SK-N-SH (cell line): ENCODE measurements at regions not wholly inside any gene's neighbourhood (a gene's known extent, or its start where the extent isn't known, plus 50 kb on each side); places are given as distances from the start of the nearest gene placed in this dataset.
"Not testable (repeated sequence)": the region's sequence is repeated elsewhere in the genome, so short reads cannot be mapped to it uniquely, and the experiment has no call there.

Experiments used
- MXI1 ChIP-seq: IDR thresholded peaks from 2 replicates; pipeline ENCODE4 v1.6.1; 2012; ENCODE audit warnings: mild to moderate bottlenecking, low read depth, low read length, improper control_type of control experiment
- SIN3A ChIP-seq: IDR thresholded peaks from 2 replicates; pipeline ENCODE4 v1.6.1; 2012; ENCODE audit warnings: low read depth, mild to moderate bottlenecking, low read length, moderate library complexity, borderline replicate concordance
- TAF1 ChIP-seq: IDR thresholded peaks from 2 replicates; pipeline ENCODE4 v1.6.1; 2012; ENCODE audit warnings: low read depth, mild to moderate bottlenecking, low read length, moderate library complexity, borderline replicate concordance
- TF ChIP-seq, protein P1 (sequence below): fragments of 150-350 bp; IDR thresholded peaks from 2 replicates; pipeline ENCODE4 v1.6.1; 2016; ENCODE audit warnings: mild to moderate bottlenecking, low read depth, low read length
- TF ChIP-seq, protein P2 (sequence below): fragments of 200-600 bp; sonication (generic); IDR thresholded peaks from 2 replicates; pipeline ENCODE4 v1.6.1; 2017; ENCODE audit warnings: antibody characterized with exemption, mild to moderate bottlenecking, moderate library complexity
- TF ChIP-seq, protein P3 (sequence below): IDR thresholded peaks from 2 replicates; pipeline ENCODE4 v1.4.0; 2012; ENCODE audit warnings: low read depth, borderline replicate concordance
- TF ChIP-seq, protein P4 (sequence below): IDR thresholded peaks from 2 replicates; pipeline ENCODE4 v1.6.1; 2012; ENCODE audit warnings: mild to moderate bottlenecking, low read depth, low read length, moderate library complexity

DNA sequence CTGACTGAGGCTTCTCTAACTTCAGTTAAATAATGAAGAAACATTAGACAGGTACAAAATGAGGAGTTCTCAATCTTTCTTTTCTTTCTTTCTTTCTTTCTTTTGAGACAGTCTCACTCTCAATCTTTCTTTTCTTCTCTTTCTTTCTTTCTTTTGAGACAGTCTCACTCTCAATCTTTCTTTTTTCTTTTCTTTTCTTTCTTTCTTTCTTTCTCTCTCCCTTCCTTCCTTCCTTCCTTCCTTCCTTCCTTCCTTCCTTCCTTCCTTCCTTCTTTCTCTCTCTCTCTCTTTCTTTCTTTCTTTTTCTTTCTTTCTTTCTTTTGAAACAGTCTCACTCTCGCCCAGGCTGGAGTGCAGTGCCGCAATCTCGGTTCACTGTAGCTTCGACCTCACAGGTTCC, 287.7 kb downstream of the FBXO8 start:
- TF ChIP-seq, protein P1, sequence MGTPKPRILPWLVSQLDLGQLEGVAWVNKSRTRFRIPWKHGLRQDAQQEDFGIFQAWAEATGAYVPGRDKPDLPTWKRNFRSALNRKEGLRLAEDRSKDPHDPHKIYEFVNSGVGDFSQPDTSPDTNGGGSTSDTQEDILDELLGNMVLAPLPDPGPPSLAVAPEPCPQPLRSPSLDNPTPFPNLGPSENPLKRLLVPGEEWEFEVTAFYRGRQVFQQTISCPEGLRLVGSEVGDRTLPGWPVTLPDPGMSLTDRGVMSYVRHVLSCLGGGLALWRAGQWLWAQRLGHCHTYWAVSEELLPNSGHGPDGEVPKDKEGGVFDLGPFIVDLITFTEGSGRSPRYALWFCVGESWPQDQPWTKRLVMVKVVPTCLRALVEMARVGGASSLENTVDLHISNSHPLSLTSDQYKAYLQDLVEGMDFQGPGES = not testable (repeated sequence)
- TF ChIP-seq, protein P2, sequence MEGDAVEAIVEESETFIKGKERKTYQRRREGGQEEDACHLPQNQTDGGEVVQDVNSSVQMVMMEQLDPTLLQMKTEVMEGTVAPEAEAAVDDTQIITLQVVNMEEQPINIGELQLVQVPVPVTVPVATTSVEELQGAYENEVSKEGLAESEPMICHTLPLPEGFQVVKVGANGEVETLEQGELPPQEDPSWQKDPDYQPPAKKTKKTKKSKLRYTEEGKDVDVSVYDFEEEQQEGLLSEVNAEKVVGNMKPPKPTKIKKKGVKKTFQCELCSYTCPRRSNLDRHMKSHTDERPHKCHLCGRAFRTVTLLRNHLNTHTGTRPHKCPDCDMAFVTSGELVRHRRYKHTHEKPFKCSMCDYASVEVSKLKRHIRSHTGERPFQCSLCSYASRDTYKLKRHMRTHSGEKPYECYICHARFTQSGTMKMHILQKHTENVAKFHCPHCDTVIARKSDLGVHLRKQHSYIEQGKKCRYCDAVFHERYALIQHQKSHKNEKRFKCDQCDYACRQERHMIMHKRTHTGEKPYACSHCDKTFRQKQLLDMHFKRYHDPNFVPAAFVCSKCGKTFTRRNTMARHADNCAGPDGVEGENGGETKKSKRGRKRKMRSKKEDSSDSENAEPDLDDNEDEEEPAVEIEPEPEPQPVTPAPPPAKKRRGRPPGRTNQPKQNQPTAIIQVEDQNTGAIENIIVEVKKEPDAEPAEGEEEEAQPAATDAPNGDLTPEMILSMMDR = not testable (repeated sequence)
- TF ChIP-seq, protein P3, sequence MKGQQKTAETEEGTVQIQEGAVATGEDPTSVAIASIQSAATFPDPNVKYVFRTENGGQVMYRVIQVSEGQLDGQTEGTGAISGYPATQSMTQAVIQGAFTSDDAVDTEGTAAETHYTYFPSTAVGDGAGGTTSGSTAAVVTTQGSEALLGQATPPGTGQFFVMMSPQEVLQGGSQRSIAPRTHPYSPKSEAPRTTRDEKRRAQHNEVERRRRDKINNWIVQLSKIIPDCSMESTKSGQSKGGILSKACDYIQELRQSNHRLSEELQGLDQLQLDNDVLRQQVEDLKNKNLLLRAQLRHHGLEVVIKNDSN = not testable (repeated sequence)
- TF ChIP-seq TAF1, MXI1, SIN3A: not testable (repeated sequence)
- TF ChIP-seq, protein P4, sequence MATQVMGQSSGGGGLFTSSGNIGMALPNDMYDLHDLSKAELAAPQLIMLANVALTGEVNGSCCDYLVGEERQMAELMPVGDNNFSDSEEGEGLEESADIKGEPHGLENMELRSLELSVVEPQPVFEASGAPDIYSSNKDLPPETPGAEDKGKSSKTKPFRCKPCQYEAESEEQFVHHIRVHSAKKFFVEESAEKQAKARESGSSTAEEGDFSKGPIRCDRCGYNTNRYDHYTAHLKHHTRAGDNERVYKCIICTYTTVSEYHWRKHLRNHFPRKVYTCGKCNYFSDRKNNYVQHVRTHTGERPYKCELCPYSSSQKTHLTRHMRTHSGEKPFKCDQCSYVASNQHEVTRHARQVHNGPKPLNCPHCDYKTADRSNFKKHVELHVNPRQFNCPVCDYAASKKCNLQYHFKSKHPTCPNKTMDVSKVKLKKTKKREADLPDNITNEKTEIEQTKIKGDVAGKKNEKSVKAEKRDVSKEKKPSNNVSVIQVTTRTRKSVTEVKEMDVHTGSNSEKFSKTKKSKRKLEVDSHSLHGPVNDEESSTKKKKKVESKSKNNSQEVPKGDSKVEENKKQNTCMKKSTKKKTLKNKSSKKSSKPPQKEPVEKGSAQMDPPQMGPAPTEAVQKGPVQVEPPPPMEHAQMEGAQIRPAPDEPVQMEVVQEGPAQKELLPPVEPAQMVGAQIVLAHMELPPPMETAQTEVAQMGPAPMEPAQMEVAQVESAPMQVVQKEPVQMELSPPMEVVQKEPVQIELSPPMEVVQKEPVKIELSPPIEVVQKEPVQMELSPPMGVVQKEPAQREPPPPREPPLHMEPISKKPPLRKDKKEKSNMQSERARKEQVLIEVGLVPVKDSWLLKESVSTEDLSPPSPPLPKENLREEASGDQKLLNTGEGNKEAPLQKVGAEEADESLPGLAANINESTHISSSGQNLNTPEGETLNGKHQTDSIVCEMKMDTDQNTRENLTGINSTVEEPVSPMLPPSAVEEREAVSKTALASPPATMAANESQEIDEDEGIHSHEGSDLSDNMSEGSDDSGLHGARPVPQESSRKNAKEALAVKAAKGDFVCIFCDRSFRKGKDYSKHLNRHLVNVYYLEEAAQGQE = not testable (repeated sequence)
